Peyer's patch (tissue), 4 donors: ENCODE measurements at regions not wholly inside any gene's neighbourhood (a gene's known extent, or its start where the extent isn't known, plus 50 kb on each side); places are given as distances from the start of the nearest gene placed in this dataset.

ENCODE experiments used
- POLR2A ChIP-seq, 2 donors: fragments of 450-650 bp; IDR thresholded peaks; one replicate each; pipeline ENCODE4 v1.5.1; 2017; ENCODE audit warnings: antibody characterized with exemption in 2 of 2, mild to moderate bottlenecking in 2 of 2, moderate library complexity in 2 of 2
- TF ChIP-seq, protein P1 (sequence below), 6 experiments: fragments of 450-650 bp in 4 of 6; fragments of 200-600 bp in 2 of 6; sonication (generic) in 1 of 6; IDR thresholded peaks; one replicate each; pipeline ENCODE4 v1.5.1; 2017 to 2019; ENCODE audit warnings: antibody characterized with exemption in 6 of 6, mild to moderate bottlenecking in 3 of 6, moderate library complexity in 1 of 6

DNA sequence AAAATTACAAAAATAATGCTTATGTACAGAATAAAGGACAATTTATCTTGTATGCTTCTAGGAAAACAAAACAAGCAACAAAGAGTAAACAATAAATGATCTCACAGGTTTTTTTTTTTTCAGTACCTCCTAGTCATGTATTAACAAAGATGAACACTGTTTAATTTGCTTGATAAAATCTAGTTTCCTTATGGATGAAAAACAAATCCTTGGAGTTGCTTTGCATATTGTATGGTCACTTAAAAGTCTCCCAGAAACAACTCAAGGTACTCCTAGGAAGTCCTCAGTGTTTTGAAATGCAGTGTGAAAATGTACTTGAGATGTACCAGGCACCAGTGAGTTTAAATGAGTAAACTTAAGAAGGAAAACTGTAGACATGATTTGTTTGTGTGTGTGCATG is 686.0 kb upstream of the BRINP3 start:
- TF ChIP-seq, protein P1, sequence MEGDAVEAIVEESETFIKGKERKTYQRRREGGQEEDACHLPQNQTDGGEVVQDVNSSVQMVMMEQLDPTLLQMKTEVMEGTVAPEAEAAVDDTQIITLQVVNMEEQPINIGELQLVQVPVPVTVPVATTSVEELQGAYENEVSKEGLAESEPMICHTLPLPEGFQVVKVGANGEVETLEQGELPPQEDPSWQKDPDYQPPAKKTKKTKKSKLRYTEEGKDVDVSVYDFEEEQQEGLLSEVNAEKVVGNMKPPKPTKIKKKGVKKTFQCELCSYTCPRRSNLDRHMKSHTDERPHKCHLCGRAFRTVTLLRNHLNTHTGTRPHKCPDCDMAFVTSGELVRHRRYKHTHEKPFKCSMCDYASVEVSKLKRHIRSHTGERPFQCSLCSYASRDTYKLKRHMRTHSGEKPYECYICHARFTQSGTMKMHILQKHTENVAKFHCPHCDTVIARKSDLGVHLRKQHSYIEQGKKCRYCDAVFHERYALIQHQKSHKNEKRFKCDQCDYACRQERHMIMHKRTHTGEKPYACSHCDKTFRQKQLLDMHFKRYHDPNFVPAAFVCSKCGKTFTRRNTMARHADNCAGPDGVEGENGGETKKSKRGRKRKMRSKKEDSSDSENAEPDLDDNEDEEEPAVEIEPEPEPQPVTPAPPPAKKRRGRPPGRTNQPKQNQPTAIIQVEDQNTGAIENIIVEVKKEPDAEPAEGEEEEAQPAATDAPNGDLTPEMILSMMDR (IDR thresholded peaks at IDR 0.05) = no peak
- no peak for TF ChIP-seq POLR2A (IDR thresholded peaks at IDR 0.05)
